ENCODE measurements at regions not wholly inside any gene's neighbourhood (a gene's known extent, or its start where the extent isn't known, plus 50 kb on each side); places are given as distances from the start of the nearest gene placed in this dataset.

- Histone ChIP-seq H3K27me3 (no peaks in the 10 kb centered on the region), H3K4me1 (no peaks in the 10 kb centered on the region), H3K27ac (no peak overlapping the region), H3K4me3 (no peak overlapping the region), H3K36me3 (no peaks in the 10 kb centered on the region), H3K9me3 (no peaks in the 10 kb centered on the region)
- in situ Hi-C loops (cut with MboI; ENCODE audit: low pct_ligation_motif_present in 1 of 4, low pct_unique_long_range_greater_than_20kb in 1 of 4, low sequenced_read_pairs in 3 of 4) (no loop called here), intact Hi-C loops (cut with DNase I; ENCODE audit: low total_unique reads) (no loop called here)
- TF ChIP-seq POLR2AphosphoS5 (IDR thresholded peaks at IDR 0.05) (no peak), CTCF (IDR thresholded peaks at IDR 0.05) (no peak), POLR2A (IDR thresholded peaks at IDR 0.05) (no peak), EP300 (IDR thresholded peaks at IDR 0.05; ENCODE audit: low read depth) (no peak)
- no peak for DNase-seq
- 80 to 96% methylated on average over 1 of the region's 1 CpG for WGBS, 2 donors (ENCODE audit: low coverage in 1 of 2)
These were observed 462.4 kb downstream of the PRR16 start for GRCh38 chr5:120926471-120926870.

GRCh38 chr5:120927950-120928530, 463.9 kb downstream of the PRR16 start:
- Histone ChIP-seq H3K27me3 (no peaks in the 10 kb centered on the region), H3K36me3 (no peaks in the 10 kb centered on the region), H3K27ac (no peak overlapping the region), H3K4me3 (no peak overlapping the region), H3K4me1 (no peaks in the 10 kb centered on the region), H3K9me3 (no peaks in the 10 kb centered on the region)
- no peak for DNase-seq
- intact Hi-C loops (cut with DNase I; ENCODE audit: low total_unique reads) (no loop called here), in situ Hi-C loops (cut with MboI; ENCODE audit: low pct_ligation_motif_present in 1 of 4, low pct_unique_long_range_greater_than_20kb in 1 of 4, low sequenced_read_pairs in 3 of 4) (no loop called here)
- TF ChIP-seq EP300 (IDR thresholded peaks at IDR 0.05; ENCODE audit: low read depth) (no peak), POLR2A (IDR thresholded peaks at IDR 0.05) (no peak), POLR2AphosphoS5 (IDR thresholded peaks at IDR 0.05) (no peak), CTCF (IDR thresholded peaks at IDR 0.05) (no peak)

- Histone ChIP-seq H3K36me3 (no peaks in the 10 kb centered on the region), H3K27me3 (no peaks in the 10 kb centered on the region), H3K4me1 (no peaks in the 10 kb centered on the region), H3K9me3 (no peaks in the 10 kb centered on the region), H3K4me3 (no peak overlapping the region), H3K27ac (no peak overlapping the region)
- intact Hi-C loops (cut with DNase I; ENCODE audit: low total_unique reads) = no loop called here
- TF ChIP-seq CTCF (IDR thresholded peaks at IDR 0.05) = no peak
- TF ChIP-seq POLR2A (IDR thresholded peaks at IDR 0.05) = no peak
- in situ Hi-C loops (cut with MboI; ENCODE audit: low pct_ligation_motif_present in 1 of 4, low pct_unique_long_range_greater_than_20kb in 1 of 4, low sequenced_read_pairs in 3 of 4) = no loop called here
- no peak for DNase-seq
These were observed 468.4 kb downstream of the PRR16 start for GRCh38 chr5:120932480-120932879.

GRCh38 chr5:120934031-120934430, 469.9 kb downstream of the PRR16 start:
- in situ Hi-C loops (cut with MboI; ENCODE audit: low pct_ligation_motif_present in 1 of 4, low pct_unique_long_range_greater_than_20kb in 1 of 4, low sequenced_read_pairs in 3 of 4) = no loop called here
- no peaks in the 10 kb centered on the region for H3K27me3 ChIP-seq
- no peak overlapping the region for H3K4me3 ChIP-seq
- DNase-seq = peak; percentile 43
- H3K4me1 ChIP-seq = no peaks in the 10 kb centered on the region
- TF ChIP-seq POLR2AphosphoS5 (IDR thresholded peaks at IDR 0.05) (no peak), EP300 (IDR thresholded peaks at IDR 0.05; ENCODE audit: low read depth) (no peak), CTCF (IDR thresholded peaks at IDR 0.05) (no peak), POLR2A (IDR thresholded peaks at IDR 0.05) (no peak)
- H3K36me3 ChIP-seq = no peaks in the 10 kb centered on the region
- no peak overlapping the region for H3K27ac ChIP-seq
- WGBS, 2 donors (ENCODE audit: low coverage in 1 of 2) = 19 to 25% methylated on average over 1 of the region's 1 CpG
- no peaks in the 10 kb centered on the region for H3K9me3 ChIP-seq
- intact Hi-C loops (cut with DNase I; ENCODE audit: low total_unique reads) = no loop called here

Measured in transverse colon (tissue), 4 donors.